HG02588 (cell line): ENCODE measurements at regions not wholly inside any gene's neighbourhood (a gene's known extent, or its start where the extent isn't known, plus 50 kb on each side); places are given as distances from the start of the nearest gene placed in this dataset.

Experiments used
- ATAC-seq: cut with Tn5 transposase; IDR thresholded peaks from one replicate; pipeline ENCODE4 v1.9.1; 2021; ENCODE audit warnings: mild to moderate bottlenecking, moderate library complexity; ENCODE audit not compliant: unreplicated experiment

GRCh38 chr7:33725111-33726025 lies 180.0 kb upstream of the BMPER start:
- ATAC-seq: no peak

- ATAC-seq: no peak
Observed at GRCh38 chr7:33726582-33726981, 178.8 kb upstream of the BMPER start.

- no peak for ATAC-seq
Observed at GRCh38 chr7:33727315-33727714, 178.0 kb upstream of the BMPER start.

GRCh38 chr7:33728873-33729551 lies 176.3 kb upstream of the BMPER start:
- ATAC-seq: no peak

GRCh38 chr7:33729726-33730125 lies 175.6 kb upstream of the BMPER start:
- no peak for ATAC-seq

GRCh38 chr7:33730958-33731357 lies 174.4 kb upstream of the BMPER start:
- ATAC-seq: no peak

- no peak for ATAC-seq
Observed at GRCh38 chr7:33731912-33732311, 173.4 kb upstream of the BMPER start.

- no peak for ATAC-seq
Observed at GRCh38 chr7:33732462-33732861, 172.9 kb upstream of the BMPER start.

- no peak for ATAC-seq
Observed at GRCh38 chr7:33733870-33734650, 171.3 kb upstream of the BMPER start.

- no peak for ATAC-seq
Observed at GRCh38 chr7:33735403-33735802, 169.9 kb upstream of the BMPER start.

GRCh38 chr7:33736521-33737221 lies 168.7 kb upstream of the BMPER start:
- ATAC-seq: no peak

GRCh38 chr7:33738260-33738935 lies 166.9 kb upstream of the BMPER start:
- ATAC-seq: no peak

- no peak for ATAC-seq
Observed at GRCh38 chr7:33739286-33739685, 166.1 kb upstream of the BMPER start.

GRCh38 chr7:33742521-33742920 lies 162.8 kb upstream of the BMPER start:
- ATAC-seq: no peak

- ATAC-seq: no peak
Observed at GRCh38 chr7:33742999-33743587, 162.2 kb upstream of the BMPER start.

- no peak for ATAC-seq
Observed at GRCh38 chr7:33743594-33743993, 161.7 kb upstream of the BMPER start.

GRCh38 chr7:33744293-33745075 lies 160.9 kb upstream of the BMPER start:
- no peak for ATAC-seq

- no peak for ATAC-seq
Observed at GRCh38 chr7:33745934-33746333, 159.4 kb upstream of the BMPER start.

GRCh38 chr7:33748793-33749192 lies 156.5 kb upstream of the BMPER start:
- no peak for ATAC-seq
